Neuronal stem cell (in vitro differentiated cells): ENCODE measurements at regions not wholly inside any gene's neighbourhood (a gene's known extent, or its start where the extent isn't known, plus 50 kb on each side); places are given as distances from the start of the nearest gene placed in this dataset.

Source experiments
- DNase-seq: peaks from one replicate; pipeline ENCODE4 v3.0.0-alpha.2; 2013; ENCODE audit warnings: low spot score
- H2AFZ ChIP-seq: one replicate; pipeline ENCODE4 v1.6.1; 2013; ENCODE audit warnings: mild to moderate bottlenecking, low read length, inconsistent platforms
- H2AK5ac ChIP-seq: 2 replicates; pipeline ENCODE4 v1.6.1; 2013; ENCODE audit warnings: low read depth, mild to moderate bottlenecking, inconsistent platforms, low read length, moderate library complexity, mixed read lengths
- H2BK120ac ChIP-seq: 2 replicates; pipeline ENCODE4 v1.6.1; 2013; ENCODE audit warnings: low read depth, mild to moderate bottlenecking, inconsistent platforms, low read length, moderate library complexity, mixed read lengths
- H2BK12ac ChIP-seq: one replicate; pipeline ENCODE4 v1.6.1; 2013; ENCODE audit warnings: low read length, inconsistent platforms
- H2BK15ac ChIP-seq: 2 replicates; pipeline ENCODE4 v1.6.1; 2013; ENCODE audit warnings: mild to moderate bottlenecking, low read length, inconsistent platforms, mixed read lengths
- H2BK5ac ChIP-seq: one replicate; pipeline ENCODE4 v1.6.1; 2013; ENCODE audit warnings: inconsistent platforms, mild to moderate bottlenecking, low read length, moderate library complexity
- H3K14ac ChIP-seq: one replicate; pipeline ENCODE4 v1.6.1; 2013; ENCODE audit warnings: low read length, inconsistent platforms
- H3K18ac ChIP-seq: 2 replicates; pipeline ENCODE4 v1.6.1; 2013; ENCODE audit warnings: low read length, inconsistent platforms
- H3K23ac ChIP-seq: 2 replicates; pipeline ENCODE4 v1.6.1; 2013; ENCODE audit warnings: low read depth, mild to moderate bottlenecking, mixed read lengths, low read length, inconsistent platforms; ENCODE audit not compliant: poor library complexity
- H3K27ac ChIP-seq: replicated peaks from 3 replicates; pipeline ENCODE4 v1.5.1; 2013; ENCODE audit warnings: low read length, inconsistent platforms
- H3K27me3 ChIP-seq, 3 experiments: 2 replicates each; pipeline ENCODE4 v1.6.1; 2013; ENCODE audit warnings: low read length in 3 of 3, mild to moderate bottlenecking in 2 of 3, inconsistent platforms in 1 of 3, low read depth in 1 of 3, mixed read lengths in 1 of 3, moderate library complexity in 1 of 3; ENCODE audit not compliant: control insufficient read depth in 3 of 3, insufficient read depth in 3 of 3
- H3K36me3 ChIP-seq, 2 donors: replicated peaks in 1 of 2; 2 replicates each; pipeline ENCODE4 v1.6.1; 2013; ENCODE audit warnings: low read length in 2 of 2; ENCODE audit not compliant: control insufficient read depth in 2 of 2, insufficient read depth in 2 of 2
- H3K4ac ChIP-seq: 2 replicates; pipeline ENCODE4 v1.6.1; 2013; ENCODE audit warnings: inconsistent platforms, mild to moderate bottlenecking, low read length, moderate library complexity
- H3K4me1 ChIP-seq, 2 donors: 1 replicate in 1 of 2; 2 replicates in 1 of 2; pipeline ENCODE4 v1.6.1; 2013; ENCODE audit warnings: low read length in 2 of 2, low read depth in 1 of 2; ENCODE audit not compliant: control insufficient read depth in 2 of 2, insufficient read depth in 1 of 2
- H3K4me2 ChIP-seq: one replicate; pipeline ENCODE4 v1.6.1; 2013; ENCODE audit warnings: mild to moderate bottlenecking, low read length, inconsistent platforms; ENCODE audit not compliant: insufficient read depth, poor library complexity, severe bottlenecking
- H3K4me3 ChIP-seq, 2 donors: 2 replicates each; pipeline ENCODE4 v1.5.1; 2013; ENCODE audit warnings: low read length in 2 of 2, mild to moderate bottlenecking in 2 of 2, inconsistent platforms in 1 of 2, moderate library complexity in 1 of 2
- H3K79me1 ChIP-seq: one replicate; pipeline ENCODE4 v1.6.1; 2013; ENCODE audit warnings: low read depth, mild to moderate bottlenecking, inconsistent platforms, low read length, moderate library complexity
- H3K9ac ChIP-seq: one replicate; pipeline ENCODE4 v1.6.1; 2013; ENCODE audit warnings: mild to moderate bottlenecking, low read depth, low read length, inconsistent platforms; ENCODE audit not compliant: poor library complexity
- H3K9me3 ChIP-seq, 2 donors: replicated peaks in 1 of 2; 2 replicates each; pipeline versions ENCODE3 to v1.6.1; 2013; ENCODE audit warnings: low read length in 2 of 2, mild to moderate bottlenecking in 2 of 2, inconsistent platforms in 1 of 2, low read depth in 1 of 2, mixed read lengths in 1 of 2, moderate library complexity in 1 of 2; ENCODE audit not compliant: control insufficient read depth in 2 of 2, insufficient read depth in 1 of 2
- H4K8ac ChIP-seq: one replicate; pipeline ENCODE4 v1.6.1; 2013; ENCODE audit warnings: low read depth, mild to moderate bottlenecking, inconsistent platforms, low read length, moderate library complexity
- H4K91ac ChIP-seq: one replicate; pipeline ENCODE4 v1.6.1; 2013; ENCODE audit warnings: low read length, low read depth, mild to moderate bottlenecking, inconsistent platforms; ENCODE audit not compliant: poor library complexity
- WGBS, 2 donors: extraction: QIAGEN DNeasy Blood & Tissue Kit; methylation state at CpG; one replicate each; pipeline ENCODE4 v1.1.7; 2013; ENCODE audit warnings: missing lambda C conversion rate in 2 of 2, mixed read lengths in 1 of 2; ENCODE audit not compliant: insufficient read length in 2 of 2, insufficient replicate concordance in 1 of 2; ENCODE audit errors: extremely low coverage in 2 of 2; 5-methylcytosine and 5-hydroxymethylcytosine counted together

- Histone ChIP-seq H2BK5ac (no peak overlapping the region), H3K14ac (no peak overlapping the region), H3K23ac (no peak overlapping the region), H3K4me1 (peaks cover 0 to 7% of the 10 kb centered on the region in 2 donors), H2BK15ac (no peak overlapping the region), H3K9ac (no peak overlapping the region), H4K91ac (no peak overlapping the region), H3K27ac (no peak overlapping the region), H2AFZ (no peak overlapping the region), H2AK5ac (no peak overlapping the region), H2BK12ac (no peak overlapping the region), H3K4me2 (no peak overlapping the region), H3K9me3 (no peaks in the 10 kb centered on the region), H3K4me3 (no peak overlapping the region), H4K8ac (no peak overlapping the region), H3K27me3 (no peaks in the 10 kb centered on the region), H3K18ac (no peak overlapping the region), H3K36me3 (no peaks in the 10 kb centered on the region), H2BK120ac (no peak overlapping the region), H3K4ac (no peak overlapping the region), H3K79me1 (no peaks in the 10 kb centered on the region)
- no CpG with 5 or more reads among the region's 3 CpGs for WGBS, 2 donors
- DNase-seq = no peak
These were observed 490.5 kb upstream of the CDH5 start for GRCh38 chr16:65876056-65876408.

GRCh38 chr16:65875381-65876055 lies 491.0 kb upstream of the CDH5 start:
- Histone ChIP-seq H3K9me3 (no peaks in the 10 kb centered on the region), H3K14ac (no peak overlapping the region), H2BK15ac (no peak overlapping the region), H2AK5ac (no peak overlapping the region), H3K79me1 (no peaks in the 10 kb centered on the region), H2BK120ac (no peak overlapping the region), H3K4me2 (no peak overlapping the region), H3K23ac (no peak overlapping the region), H3K36me3 (no peaks in the 10 kb centered on the region), H4K8ac (no peak overlapping the region), H2AFZ (no peak overlapping the region), H3K4me3 (no peak overlapping the region), H3K9ac (no peak overlapping the region), H3K4me1 (peaks cover 0 to 7% of the 10 kb centered on the region in 2 donors), H4K91ac (no peak overlapping the region), H3K27me3 (no peaks in the 10 kb centered on the region), H3K27ac (no peak overlapping the region), H3K4ac (no peak overlapping the region), H2BK12ac (no peak overlapping the region), H3K18ac (no peak overlapping the region), H2BK5ac (no peak overlapping the region)
- no peak for DNase-seq
- WGBS, 2 donors = no CpG with 5 or more reads among the region's 6 CpGs

- no peak overlapping the region for H3K27ac ChIP-seq
- H3K27me3 ChIP-seq = no peaks in the 10 kb centered on the region
- no peak overlapping the region for H3K23ac ChIP-seq
- DNase-seq = no peak
- H3K4me3 ChIP-seq = no peak overlapping the region
- H3K36me3 ChIP-seq = no peaks in the 10 kb centered on the region
- no peak overlapping the region for H3K9ac ChIP-seq
- no peak overlapping the region for H3K4me2 ChIP-seq
- peaks cover 2% of the 10 kb centered on the region for H3K79me1 ChIP-seq
- no peak overlapping the region for H2BK120ac ChIP-seq
- no peak overlapping the region for H2BK15ac ChIP-seq
- no peak overlapping the region for H2BK5ac ChIP-seq
- no peak overlapping the region for H2AK5ac ChIP-seq
- H4K91ac ChIP-seq = no peak overlapping the region
- peaks cover 0 to 14% of the 10 kb centered on the region in 2 donors for H3K4me1 ChIP-seq
- H2BK12ac ChIP-seq = no peak overlapping the region
- H3K14ac ChIP-seq = no peak overlapping the region
- peaks cover 0 to 4% of the 10 kb centered on the region in 2 donors for H3K9me3 ChIP-seq
- WGBS, 2 donors = no CpG with 5 or more reads among the region's 4 CpGs
- H3K18ac ChIP-seq = no peak overlapping the region
- H2AFZ ChIP-seq = no peak overlapping the region
- H4K8ac ChIP-seq = no peak overlapping the region
- H3K4ac ChIP-seq = no peak overlapping the region
These were observed 497.2 kb upstream of the CDH5 start for GRCh38 chr16:65869261-65869660.

- H2AFZ ChIP-seq = no peak overlapping the region
- peaks cover 2% of the 10 kb centered on the region for H3K79me1 ChIP-seq
- H3K9ac ChIP-seq = no peak overlapping the region
- no peaks in the 10 kb centered on the region for H3K36me3 ChIP-seq
- no peak overlapping the region for H3K14ac ChIP-seq
- no peak overlapping the region for H2AK5ac ChIP-seq
- H4K8ac ChIP-seq = no peak overlapping the region
- H2BK120ac ChIP-seq = peak overlapping the region; percentile 18
- H3K4me2 ChIP-seq = no peak overlapping the region
- WGBS, 2 donors = no CpG with 5 or more reads among the region's 6 CpGs
- no peak overlapping the region for H3K4ac ChIP-seq
- no peak overlapping the region for H2BK5ac ChIP-seq
- H3K23ac ChIP-seq = no peak overlapping the region
- peak; percentile 11 for DNase-seq
- H3K18ac ChIP-seq = peak overlapping the region; percentile 66
- H3K4me3 ChIP-seq = no peak overlapping the region
- H2BK12ac ChIP-seq = no peak overlapping the region
- H3K4me1 ChIP-seq = peaks cover 0 to 14% of the 10 kb centered on the region in 2 donors
- H4K91ac ChIP-seq = no peak overlapping the region
- peak overlapping the region; percentile 70 for H3K27ac ChIP-seq
- H3K9me3 ChIP-seq = peaks cover 0 to 4% of the 10 kb centered on the region in 2 donors
- no peak overlapping the region for H2BK15ac ChIP-seq
- no peaks in the 10 kb centered on the region for H3K27me3 ChIP-seq
These were observed 499.1 kb upstream of the CDH5 start for GRCh38 chr16:65867276-65867960.
